Stimulated activated CD8-positive, alpha-beta memory T cell treated with anti-CD3 and anti-CD28 coated beads, Interleukin-4, amount 100 ng/mL, for 48 hours (primary cell): ENCODE measurements at regions not wholly inside any gene's neighbourhood (a gene's known extent, or its start where the extent isn't known, plus 50 kb on each side); places are given as distances from the start of the nearest gene placed in this dataset.

ENCODE experiments used
- DNase-seq: peaks from one replicate; pipeline ENCODE4 v3.0.0-alpha.2; 2020

DNA sequence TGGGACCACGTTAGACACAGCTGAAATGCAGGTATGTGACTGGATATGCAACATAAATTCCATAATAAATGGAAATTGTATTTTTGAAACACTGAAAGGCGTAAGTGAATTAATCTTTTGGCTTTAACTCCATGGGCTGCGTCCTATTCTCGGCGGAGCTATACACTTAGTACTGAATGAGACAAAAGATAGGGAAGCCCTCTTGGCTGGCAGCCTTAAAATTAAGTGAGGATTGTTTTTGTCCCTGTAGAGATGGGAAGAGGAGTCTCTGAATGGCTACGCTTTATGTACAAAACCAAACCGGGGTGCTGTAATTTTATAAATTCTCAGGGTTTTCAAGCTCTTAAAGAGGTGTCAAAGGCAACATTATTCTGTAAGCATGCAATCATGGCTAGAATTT lies 429.8 kb downstream of the QKI start:
- DNase-seq: no peak

DNA sequence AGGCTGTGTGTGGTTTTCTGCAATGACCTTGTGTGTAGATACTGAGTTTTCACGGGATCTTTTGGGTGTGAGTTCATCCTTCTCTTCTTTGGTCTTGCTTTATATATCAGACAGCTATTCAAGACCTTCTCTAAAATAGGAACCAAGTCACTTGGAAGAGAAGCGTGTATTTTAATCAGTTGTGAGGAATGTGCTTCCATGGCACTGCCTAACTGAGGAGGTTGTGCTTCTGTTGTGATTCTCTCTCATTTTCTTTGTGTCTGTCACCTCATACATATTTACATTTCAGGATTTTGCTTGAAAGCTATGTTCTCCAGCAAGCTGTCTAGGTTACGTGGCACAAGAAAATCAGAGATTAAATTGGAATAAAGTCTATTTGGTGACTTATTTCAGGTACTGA lies 428.7 kb downstream of the QKI start:
- DNase-seq: no peak

DNA sequence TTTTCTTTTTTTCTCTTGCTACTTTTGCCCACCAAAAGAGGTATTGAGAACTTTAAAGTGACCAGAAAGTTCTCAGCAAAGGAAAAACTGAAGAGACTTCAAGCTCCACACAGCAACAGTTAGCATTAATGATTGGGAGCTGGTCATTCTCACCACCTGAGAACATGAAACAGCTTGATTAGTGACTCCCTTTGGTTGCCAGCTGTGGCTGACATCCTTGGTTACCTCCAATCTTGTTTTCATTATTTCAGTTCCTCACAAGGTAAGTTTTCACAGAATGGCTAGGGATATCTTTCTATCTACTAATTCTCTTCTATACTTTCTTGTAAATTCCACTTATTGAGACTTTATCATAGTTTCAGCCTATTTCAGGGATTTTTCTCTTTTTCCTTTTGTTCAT lies 427.9 kb downstream of the QKI start:
- DNase-seq: no peak

DNA sequence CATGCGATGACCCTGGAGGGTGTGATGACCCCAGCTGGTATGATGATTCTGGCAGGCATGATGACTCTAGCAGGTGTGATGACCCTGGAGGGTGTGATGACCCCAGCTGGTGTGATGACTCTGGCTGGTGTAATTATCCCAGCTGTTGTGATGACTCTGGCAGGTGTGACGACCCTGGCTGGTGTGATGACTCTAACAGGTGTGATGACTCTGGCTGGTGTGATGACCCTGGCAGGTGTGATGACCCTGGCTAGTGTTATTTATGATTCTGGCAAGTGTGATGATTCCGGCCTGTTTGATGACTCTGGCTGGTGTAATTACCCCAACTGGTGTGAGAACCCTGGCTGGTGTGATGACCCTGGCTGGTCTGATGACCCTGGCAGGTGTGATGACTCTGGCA lies 427.2 kb downstream of the QKI start:
- DNase-seq: no peak

- DNase-seq: no peak
Observed at GRCh38 chr6:163841326-163841725, 426.8 kb downstream of the QKI start.

GRCh38 chr6:163840880-163841279 lies 426.4 kb downstream of the QKI start:
- DNase-seq: no peak

- no peak for DNase-seq
Observed at GRCh38 chr6:163839296-163839695, 424.8 kb downstream of the QKI start.

DNA sequence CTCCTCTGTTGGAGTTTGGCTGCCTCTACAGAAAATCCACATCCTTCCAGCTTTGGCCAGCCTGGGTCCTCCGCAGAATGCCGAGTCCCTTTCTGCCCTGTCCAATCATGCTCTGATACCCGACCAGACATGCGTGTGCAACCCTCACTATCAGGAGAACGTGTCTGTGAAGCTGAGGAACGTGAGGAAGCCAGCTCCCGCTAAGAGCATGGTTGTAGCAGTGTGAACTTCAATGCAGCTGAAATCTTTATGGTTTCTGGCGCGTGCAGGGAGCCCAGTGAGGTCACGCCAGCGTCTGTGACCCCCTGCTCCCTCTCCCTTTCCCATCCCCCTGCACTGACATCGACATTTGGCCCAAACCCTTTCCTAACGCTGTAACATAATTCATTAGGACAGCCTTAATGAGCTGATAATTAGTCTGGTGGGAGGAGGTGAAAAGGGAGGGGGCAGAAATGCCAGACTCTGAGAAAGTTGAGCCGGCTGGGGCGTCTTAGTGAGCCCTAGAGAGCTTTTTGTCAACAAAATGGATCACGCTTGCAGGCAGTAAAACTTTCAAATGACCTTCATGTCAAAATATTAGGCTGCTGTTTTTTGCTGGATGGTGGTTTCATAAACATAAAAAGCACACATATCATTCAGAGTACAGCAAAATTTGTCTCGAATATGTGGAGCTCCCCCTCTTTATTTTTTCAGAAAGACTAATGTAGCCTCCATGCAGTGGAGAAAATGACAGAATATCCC lies 423.3 kb downstream of the QKI start:
- DNase-seq: no peak

GRCh38 chr6:163836876-163837690 lies 422.6 kb downstream of the QKI start:
- no peak for DNase-seq

GRCh38 chr6:163835439-163836171 lies 421.1 kb downstream of the QKI start:
- DNase-seq: no peak

DNA sequence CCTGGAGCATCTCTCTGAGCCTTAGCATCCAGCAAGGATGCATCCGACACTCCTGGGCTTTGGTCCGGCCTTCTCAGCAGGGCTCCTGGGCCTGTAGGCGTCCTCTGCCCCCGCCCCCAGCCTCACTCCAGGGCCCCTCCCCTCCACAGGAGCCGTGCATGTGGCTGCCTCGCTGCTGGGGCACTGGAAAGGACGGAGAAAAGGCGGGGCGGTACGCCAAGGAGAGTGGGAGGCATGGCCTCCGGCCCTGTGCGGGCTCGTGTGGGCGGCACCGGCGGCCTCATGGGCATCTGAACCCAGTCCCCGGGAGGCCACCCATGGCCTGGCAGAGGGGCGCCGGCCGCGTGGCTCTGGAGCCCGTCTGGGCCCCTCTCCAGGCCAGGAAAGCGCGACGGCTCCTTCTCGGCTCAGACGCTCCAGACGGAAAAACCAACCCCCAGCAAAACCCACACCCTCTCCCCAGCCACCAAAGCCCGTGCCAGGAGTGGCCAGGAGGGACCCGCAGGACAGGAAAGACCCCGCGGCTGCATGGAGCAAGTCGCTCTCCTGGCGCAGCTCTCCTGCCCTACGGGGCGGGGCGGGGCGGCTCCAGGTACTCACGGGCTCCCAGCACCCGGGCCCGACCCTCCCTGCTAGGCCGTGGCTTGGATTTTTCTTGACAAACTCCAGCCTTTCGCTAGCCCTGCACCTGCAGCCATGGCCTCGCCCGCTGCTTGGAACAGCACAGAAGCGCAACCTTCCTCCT lies 419.9 kb downstream of the QKI start:
- DNase-seq: no peak

DNA sequence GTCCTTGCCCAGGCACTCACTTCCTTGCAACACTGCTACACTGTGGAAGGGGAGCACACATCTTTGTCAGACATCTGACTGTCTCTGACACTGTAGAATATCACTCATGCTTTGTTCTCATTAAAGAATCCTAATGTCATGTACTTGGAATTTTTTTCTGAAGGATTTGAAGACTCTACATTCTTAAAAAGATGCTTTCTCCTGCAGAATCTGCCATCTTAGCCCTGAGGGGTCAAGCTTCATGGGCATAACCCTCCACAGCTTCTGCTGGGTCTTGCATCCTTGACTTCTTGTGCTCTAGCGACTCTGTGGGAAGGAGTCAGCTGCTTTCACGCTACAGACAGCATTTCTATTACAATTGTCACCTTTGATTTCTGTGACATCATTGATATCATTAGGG lies 417.2 kb downstream of the QKI start:
- DNase-seq: no peak

GRCh38 chr6:163830641-163831040 lies 416.1 kb downstream of the QKI start:
- DNase-seq: no peak

DNA sequence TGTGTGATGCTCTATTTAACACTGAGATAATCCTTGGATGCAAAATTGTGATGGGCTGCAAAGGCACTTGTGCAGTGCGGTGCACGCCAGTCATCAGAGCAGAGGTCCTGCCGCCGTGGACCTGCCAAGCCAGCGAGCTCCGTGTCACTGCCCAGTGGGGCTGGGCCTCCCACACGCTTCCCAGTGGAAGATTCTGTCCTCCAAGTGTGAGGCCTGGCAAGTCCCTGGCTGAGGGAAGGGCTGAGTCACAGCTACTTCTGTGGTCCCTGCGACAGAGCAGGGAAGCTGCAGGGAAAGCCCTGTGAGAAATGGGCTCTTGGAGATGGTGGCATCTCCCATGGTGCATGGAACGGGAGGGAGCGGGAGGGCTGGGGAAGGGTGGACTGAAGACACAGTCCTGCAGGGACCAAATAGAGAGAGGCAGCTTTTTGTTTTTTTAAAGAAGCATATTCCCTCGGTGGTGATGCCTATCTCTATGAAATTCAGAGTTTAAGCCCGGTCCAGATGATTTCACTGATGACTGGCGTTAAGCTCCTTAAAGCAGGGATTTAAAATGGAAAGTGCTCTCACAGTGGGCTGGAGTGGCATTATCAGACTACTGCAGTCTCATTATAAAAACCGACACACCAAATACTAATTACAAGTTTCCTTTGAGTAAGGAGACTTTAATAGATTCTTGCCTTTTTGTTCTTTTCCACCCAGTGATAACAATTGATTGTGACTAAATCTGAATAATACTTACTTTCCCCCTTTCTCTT lies 413.7 kb downstream of the QKI start:
- DNase-seq: no peak

DNA sequence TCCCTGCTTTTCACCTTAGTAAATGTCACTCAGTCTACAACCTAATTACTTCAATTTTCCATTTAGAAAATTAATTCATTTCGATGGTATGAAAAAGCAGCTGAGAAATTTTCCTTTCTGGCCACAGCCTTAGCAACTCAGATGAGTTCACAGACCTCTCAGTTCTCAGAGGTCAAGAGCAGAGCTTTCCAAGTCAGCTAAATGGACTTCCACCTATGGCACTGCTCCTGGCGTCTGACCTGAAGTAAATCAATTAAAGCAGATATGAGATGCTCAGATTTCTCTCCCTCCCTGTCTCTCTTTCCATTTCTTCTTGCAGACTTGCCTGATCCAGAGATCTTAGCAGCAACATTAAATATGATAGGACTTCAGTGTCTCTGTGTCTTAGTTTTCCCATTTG lies 412.6 kb downstream of the QKI start:
- DNase-seq: no peak

GRCh38 chr6:163826629-163827028 lies 412.1 kb downstream of the QKI start:
- DNase-seq: no peak

DNA sequence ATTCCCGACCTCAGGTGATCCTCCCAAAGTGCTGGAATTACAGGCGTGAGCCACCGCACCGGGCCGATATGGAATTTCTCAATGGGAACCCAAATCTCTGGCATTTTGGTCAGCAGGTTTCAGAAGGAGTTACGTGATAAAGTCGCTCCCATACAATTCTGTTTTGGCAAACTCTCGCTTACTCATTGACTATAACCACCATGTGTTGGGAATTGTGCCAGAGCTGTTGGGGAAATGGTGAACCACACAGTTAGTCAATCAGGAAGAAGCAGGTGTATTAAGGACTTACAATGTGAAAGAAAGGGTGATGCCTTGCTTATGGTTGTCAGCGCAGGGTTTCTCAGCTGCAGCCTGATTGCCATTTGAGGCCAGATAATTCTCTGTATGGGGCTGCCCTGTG lies 410.5 kb downstream of the QKI start:
- no peak for DNase-seq

- DNase-seq: no peak
Observed at GRCh38 chr6:163823577-163823976, 409.1 kb downstream of the QKI start.

DNA sequence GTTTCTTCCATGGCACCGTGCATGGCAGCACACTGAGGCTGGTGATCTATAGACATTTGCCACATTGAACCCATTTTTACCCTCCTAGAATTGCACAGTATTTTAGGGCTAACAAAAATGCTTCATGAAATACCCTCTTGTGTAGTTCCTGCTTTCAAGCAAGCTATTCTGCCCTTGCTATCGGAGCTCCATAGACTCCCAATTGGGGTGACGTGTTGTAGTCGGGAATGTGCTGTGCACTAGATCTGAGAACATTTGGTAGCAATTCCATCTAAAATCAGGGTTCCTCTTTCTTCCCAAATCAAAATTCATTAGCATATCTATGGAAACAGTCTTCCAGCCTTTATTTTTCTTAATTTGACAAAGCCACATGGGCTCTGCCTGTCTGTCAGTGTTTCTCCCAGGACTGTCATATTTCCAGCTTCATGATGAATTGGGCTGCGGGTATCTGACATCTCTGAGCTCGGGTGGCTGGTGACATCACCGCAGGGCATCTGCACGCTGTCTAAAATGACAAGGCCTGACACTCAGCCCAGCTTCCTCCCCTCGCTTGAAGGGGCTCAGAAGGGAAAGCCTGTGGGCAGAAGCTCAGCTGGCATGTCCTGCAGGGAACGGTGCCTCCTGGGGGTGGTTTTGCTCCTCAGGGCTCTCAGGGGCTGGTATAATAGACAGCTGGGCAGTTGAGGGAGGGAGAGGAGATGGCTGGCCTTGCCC lies 406.4 kb downstream of the QKI start:
- DNase-seq: no peak

DNA sequence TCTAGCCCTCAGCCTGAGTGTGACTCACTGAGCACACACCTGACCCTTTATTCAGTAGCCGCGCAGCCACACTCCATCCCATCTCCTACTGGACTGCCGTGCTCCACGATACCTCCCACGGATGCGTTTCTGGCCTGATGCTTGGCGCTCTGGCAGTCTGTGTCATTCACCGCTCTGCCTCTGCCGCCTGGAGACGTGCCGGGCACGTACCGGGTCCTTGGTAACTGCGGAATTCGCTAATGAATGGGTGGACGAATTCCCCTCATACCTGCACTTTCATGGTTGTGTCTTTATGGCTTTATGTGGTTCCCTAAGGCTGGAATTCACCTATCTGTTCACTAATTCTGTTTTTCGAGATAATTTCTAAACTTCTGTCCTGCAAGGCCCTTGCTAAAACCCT lies 405.7 kb downstream of the QKI start:
- no peak for DNase-seq

GRCh38 chr6:163818719-163819118 lies 404.2 kb downstream of the QKI start:
- DNase-seq: no peak

GRCh38 chr6:163816441-163816840 lies 401.9 kb downstream of the QKI start:
- no peak for DNase-seq
